Kidney epithelial cell (primary cell): ENCODE measurements at regions not wholly inside any gene's neighbourhood (a gene's known extent, or its start where the extent isn't known, plus 50 kb on each side); places are given as distances from the start of the nearest gene placed in this dataset.
"Not testable (repeated sequence)": the region's sequence is repeated elsewhere in the genome, so short reads cannot be mapped to it uniquely, and the experiment has no call there.

ENCODE experiments used
- DNase-seq: peaks from one replicate; pipeline ENCODE4 v3.0.0-alpha.2; 2010; ENCODE audit warnings: low read depth
- H3K27me3 ChIP-seq: 2 replicates; pipeline ENCODE4 v1.6.0; 2011; ENCODE audit warnings: low read length; ENCODE audit not compliant: control insufficient read depth, insufficient read depth
- H3K36me3 ChIP-seq: 2 replicates; pipeline ENCODE4 v1.5.1; 2011; ENCODE audit warnings: low read length; ENCODE audit not compliant: control insufficient read depth, insufficient read depth
- H3K4me3 ChIP-seq: 2 replicates; pipeline ENCODE4 v1.5.1; 2011; ENCODE audit warnings: low read depth, mild to moderate bottlenecking, control low read depth, low read length
- TF ChIP-seq, protein P1 (sequence below): IDR thresholded peaks from 2 replicates; pipeline ENCODE4 v1.5.1; 2011; ENCODE audit warnings: mild to moderate bottlenecking, moderate library complexity, low read length, control low read depth, inconsistent platforms; ENCODE audit not compliant: insufficient read depth, poor library complexity, severe bottlenecking

DNA sequence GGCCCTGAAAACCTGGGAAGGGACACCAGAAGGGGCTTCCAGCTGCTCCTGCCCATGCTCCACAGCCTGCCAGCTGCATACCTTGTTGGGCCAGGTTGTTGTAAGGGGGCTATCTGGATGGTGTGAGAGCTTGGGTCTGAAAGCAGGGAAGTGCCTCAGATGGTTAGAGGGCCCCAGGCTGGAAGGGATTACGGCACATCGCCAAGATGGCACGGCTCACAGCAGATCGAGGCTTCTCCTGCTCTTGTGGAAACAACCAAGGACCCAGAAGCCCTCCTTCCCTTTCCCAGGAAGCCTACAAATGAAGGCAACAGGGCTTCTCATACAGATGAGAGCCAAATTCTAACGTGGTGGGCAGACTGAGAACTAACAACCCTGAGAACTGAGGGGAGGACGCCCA is 121.7 kb upstream of the ADCY2 start:
- Histone ChIP-seq H3K27me3 (no peaks in the 10 kb centered on the region), H3K36me3 (no peaks in the 10 kb centered on the region), H3K4me3 (no peak overlapping the region)
- TF ChIP-seq, protein P1, sequence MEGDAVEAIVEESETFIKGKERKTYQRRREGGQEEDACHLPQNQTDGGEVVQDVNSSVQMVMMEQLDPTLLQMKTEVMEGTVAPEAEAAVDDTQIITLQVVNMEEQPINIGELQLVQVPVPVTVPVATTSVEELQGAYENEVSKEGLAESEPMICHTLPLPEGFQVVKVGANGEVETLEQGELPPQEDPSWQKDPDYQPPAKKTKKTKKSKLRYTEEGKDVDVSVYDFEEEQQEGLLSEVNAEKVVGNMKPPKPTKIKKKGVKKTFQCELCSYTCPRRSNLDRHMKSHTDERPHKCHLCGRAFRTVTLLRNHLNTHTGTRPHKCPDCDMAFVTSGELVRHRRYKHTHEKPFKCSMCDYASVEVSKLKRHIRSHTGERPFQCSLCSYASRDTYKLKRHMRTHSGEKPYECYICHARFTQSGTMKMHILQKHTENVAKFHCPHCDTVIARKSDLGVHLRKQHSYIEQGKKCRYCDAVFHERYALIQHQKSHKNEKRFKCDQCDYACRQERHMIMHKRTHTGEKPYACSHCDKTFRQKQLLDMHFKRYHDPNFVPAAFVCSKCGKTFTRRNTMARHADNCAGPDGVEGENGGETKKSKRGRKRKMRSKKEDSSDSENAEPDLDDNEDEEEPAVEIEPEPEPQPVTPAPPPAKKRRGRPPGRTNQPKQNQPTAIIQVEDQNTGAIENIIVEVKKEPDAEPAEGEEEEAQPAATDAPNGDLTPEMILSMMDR, result no peak
- DNase-seq, result no peak

DNA sequence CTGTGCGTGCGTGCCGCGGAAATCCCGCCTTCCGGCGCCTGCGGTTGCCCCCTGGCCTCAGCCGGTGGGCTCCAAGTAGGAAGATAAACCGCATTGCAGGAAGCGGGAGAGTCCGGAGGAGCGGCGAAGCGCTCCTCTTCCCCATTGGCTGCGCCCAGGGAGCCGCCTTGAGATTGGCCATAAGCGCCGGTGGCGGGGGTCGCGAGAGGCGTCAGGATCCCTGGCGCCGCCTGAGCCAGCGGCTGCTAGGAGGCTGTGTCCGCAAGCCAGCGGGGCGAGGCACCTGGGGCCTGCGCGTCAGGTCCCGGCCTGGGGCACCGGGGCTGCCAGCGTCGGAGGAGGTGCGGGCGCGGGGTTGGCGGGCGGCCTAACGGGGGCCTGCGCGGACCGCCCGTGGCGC is 106.3 kb upstream of the ADCY2 start:
- DNase-seq, H3K4me3 ChIP-seq, H3K27me3 ChIP-seq, H3K36me3 ChIP-seq: not testable (repeated sequence)

DNA sequence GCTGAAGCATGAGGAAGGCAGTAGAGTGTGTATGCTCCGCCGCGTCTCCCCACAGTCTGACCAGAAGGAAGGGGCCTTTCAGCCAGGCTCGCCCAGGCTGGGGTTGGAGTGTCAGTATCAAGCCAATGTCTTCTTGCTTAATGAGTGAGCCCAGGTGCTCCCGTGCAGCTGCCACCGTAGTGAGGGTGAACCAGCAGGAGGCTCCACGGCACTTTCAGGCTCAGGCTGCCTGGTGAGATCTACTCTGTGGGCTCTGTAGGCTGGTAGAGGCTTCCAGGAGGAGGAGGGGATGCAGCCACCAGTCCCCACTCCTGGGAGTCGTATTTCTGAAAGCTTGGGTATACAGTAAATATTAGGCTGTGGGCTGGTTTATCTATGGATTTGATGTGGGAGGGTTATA is 98.1 kb upstream of the ADCY2 start:
- not testable (repeated sequence) for H3K27me3 ChIP-seq, H3K4me3 ChIP-seq, DNase-seq, H3K36me3 ChIP-seq

DNA sequence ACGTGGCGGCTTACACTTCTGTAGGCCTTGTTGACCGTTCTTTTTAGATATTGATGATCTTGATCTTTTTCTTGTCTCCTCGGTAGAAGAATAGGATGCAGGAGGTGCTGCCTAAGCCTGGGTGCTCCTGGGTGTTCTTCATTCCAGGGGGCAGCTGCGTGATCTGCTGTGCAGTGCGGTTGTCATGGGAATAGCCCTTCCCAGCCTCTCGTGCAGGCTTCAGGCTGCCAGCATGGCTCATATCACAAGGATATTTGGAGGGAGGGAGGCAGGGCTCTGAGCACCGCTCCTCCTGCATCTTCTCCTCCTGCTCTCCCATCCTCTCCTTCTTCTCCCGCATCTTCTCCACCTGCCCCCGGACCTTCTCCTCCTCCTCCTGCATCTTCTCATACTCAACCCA is 96.2 kb upstream of the ADCY2 start:
- H3K4me3 ChIP-seq, H3K27me3 ChIP-seq, DNase-seq, H3K36me3 ChIP-seq: not testable (repeated sequence)

DNA sequence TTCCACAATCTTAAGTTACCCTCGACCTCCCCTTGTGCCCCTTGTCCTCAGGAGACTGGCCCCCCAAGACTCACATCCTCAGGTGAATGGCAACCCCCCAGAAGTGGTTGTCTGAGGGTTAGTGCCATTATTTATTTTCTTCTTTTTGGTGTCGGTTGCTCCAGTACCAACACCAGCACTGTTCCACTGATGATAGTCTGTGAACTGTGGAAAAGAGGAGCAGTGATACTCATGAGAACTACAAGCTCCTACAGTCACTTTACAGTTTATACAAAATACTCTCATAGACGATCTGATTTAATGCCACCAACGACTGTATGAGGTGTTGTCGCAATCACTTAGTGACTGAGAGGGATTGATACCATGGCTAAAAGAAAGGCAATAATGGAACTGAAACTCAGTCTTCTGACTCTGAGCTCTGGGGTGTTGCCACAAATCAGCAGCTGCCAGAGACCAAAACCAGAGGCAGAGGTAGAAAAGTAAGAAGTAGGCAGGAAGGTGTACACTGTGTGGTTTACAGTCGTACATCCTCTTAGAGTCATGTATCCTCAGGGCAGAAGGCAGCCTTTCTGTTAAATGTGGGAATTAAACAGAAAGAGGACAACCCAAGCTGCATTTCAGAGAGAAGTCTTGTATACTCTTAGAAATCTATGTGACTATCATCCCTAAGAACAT is 90.8 kb upstream of the ADCY2 start:
- not testable (repeated sequence) for H3K36me3 ChIP-seq, H3K4me3 ChIP-seq, H3K27me3 ChIP-seq, DNase-seq

DNA sequence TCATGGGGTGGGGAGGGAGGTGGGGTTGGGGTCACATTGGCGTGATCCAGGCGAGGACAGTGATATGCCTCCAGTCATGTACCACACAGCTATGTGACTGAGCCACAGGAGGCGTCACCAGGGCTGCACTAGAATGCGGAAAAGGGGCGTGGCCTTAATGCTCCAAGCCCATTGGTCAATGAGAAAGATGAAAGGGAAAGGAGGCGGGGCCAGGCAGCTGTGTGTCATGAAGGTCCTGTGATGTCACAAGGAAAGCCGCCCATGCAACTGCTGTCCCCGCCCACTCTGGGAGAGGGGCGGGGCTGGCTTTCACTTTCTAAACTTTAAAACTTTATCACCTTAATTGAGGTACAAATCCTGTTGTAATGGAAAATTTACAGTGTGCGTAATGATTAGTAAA is 89.4 kb upstream of the ADCY2 start:
- not testable (repeated sequence) for H3K36me3 ChIP-seq, H3K4me3 ChIP-seq, H3K27me3 ChIP-seq, DNase-seq

DNA sequence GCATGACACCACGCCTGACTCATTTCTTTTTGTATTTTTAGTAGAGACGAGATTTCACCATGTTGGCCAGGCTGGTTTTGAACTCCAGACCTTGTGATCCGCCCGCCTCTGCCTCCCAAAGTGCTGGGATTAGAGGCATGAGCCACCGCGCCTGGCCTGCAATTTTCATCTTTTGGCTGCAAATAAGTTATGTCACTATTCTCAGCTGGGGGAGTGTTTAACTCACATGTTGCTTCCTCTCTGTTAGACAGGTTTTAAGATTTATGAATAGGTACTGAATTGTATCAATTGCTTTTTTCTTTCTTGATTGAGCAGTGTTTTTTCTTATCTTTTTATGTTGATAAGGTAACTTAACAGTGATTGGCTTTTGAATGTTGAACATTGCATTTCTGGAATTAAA is 88.2 kb upstream of the ADCY2 start:
- not testable (repeated sequence) for H3K27me3 ChIP-seq, H3K4me3 ChIP-seq, DNase-seq, H3K36me3 ChIP-seq

DNA sequence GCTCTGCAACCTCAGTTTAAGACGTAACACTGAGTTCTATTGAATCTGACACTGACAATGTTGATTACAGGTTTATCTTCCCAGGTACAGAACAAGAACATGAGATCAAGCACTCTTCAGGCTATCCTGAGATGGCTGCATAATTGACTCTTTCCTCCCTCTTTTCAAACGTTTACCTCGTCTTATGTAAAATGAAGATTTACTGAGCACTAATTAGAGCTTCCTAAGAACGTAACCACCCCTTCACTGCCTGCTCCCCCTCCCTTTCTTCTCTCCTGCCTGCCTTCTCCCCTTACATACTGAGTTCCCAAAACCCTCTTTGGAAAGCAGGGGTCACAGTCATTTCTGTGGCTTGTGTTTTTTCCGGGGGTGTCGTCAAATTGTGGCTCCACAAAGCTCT is 86.2 kb upstream of the ADCY2 start:
- H3K27me3 ChIP-seq, H3K36me3 ChIP-seq, DNase-seq, H3K4me3 ChIP-seq: not testable (repeated sequence)

DNA sequence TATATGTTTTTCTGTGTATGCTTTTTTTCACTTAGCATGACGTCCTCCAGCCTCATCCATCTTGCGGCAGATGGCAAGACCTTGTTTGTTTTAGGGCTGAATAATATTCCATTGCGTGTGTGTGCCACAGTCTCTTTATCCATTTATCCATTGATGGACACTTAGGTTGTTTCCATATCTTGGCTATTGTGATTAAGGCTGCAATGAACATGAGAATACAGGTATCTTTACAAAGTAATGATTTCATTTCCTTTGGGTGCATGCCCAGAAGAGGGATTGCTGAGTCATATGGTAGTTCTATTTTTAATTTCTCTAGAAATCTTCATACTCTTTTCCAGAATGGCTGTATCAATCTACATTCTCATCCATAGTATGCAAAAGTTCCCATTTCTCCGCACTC is 85.3 kb upstream of the ADCY2 start:
- H3K4me3 ChIP-seq, H3K36me3 ChIP-seq, DNase-seq, H3K27me3 ChIP-seq: not testable (repeated sequence)

DNA sequence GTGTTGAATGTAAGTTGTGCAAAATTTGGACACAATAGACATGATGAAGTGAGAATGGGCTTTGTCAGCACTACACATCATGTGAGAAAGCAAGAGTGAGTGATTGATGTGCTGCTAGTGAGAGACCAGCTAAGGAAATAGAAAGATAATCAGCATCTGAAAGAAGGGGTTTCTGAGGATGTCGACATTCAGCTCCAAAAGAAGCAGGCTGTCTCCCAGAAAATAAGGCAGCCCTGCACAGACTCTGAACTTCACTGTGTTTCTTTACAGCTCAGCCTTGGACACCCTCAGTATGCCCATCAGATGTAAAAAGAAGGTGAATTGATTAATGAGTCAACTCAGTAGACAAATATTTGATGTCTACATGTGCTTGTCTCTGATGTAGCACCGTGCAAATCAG is 80.8 kb upstream of the ADCY2 start:
- TF ChIP-seq, protein P1, result no peak
- Histone ChIP-seq H3K36me3 (no peaks in the 10 kb centered on the region), H3K4me3 (no peak overlapping the region), H3K27me3 (no peaks in the 10 kb centered on the region)
- DNase-seq, result no peak
